Embryonic facial prominence (tissue), 1 donor: ENCODE measurements at regions not wholly inside any gene's neighbourhood (a gene's known extent, or its start where the extent isn't known, plus 50 kb on each side); places are given as distances from the start of the nearest gene placed in this dataset.
"Not testable (repeated sequence)": the region's sequence is repeated elsewhere in the genome, so short reads cannot be mapped to it uniquely, and the experiment has no call there.

ENCODE experiments used
- DNase-seq: peaks from one replicate; pipeline ENCODE4 v3.0.0-alpha.2; 2016; ENCODE audit errors: extremely low spot score

- DNase-seq, result no peak
Measured at GRCh38 chrX:13381514-13381913, 61.7 kb upstream of the ATXN3L start.

- no peak for DNase-seq
Measured at GRCh38 chrX:13380211-13380610, 60.4 kb upstream of the ATXN3L start.

- DNase-seq, result not testable (repeated sequence)
Measured at GRCh38 chrX:13378562-13379518, 59.0 kb upstream of the ATXN3L start.

- DNase-seq, result no peak
Measured at GRCh38 chrX:13377550-13377934, 57.7 kb upstream of the ATXN3L start.

GRCh38 chrX:13376857-13377549, 57.1 kb upstream of the ATXN3L start:
- peak; percentile 70 for DNase-seq

GRCh38 chrX:13375596-13375995, 55.7 kb upstream of the ATXN3L start:
- not testable (repeated sequence) for DNase-seq

- DNase-seq, result no peak
Measured at GRCh38 chrX:13374364-13374763, 54.5 kb upstream of the ATXN3L start.

- no peak for DNase-seq
Measured at GRCh38 chrX:13373431-13374187, 53.8 kb upstream of the ATXN3L start.

- DNase-seq, result no peak
Measured at GRCh38 chrX:13373027-13373426, 53.2 kb upstream of the ATXN3L start.

GRCh38 chrX:13372203-13372980, 52.5 kb upstream of the ATXN3L start:
- DNase-seq, result no peak

- no peak for DNase-seq
Measured at GRCh38 chrX:13371186-13371585, 51.3 kb upstream of the ATXN3L start.

GRCh38 chrX:13370713-13371112, 50.9 kb upstream of the ATXN3L start:
- DNase-seq, result no peak
